ENCODE measurements at regions not wholly inside any gene's neighbourhood (a gene's known extent, or its start where the extent isn't known, plus 50 kb on each side); places are given as distances from the start of the nearest gene placed in this dataset.
"Not testable (repeated sequence)": the region's sequence is repeated elsewhere in the genome, so short reads cannot be mapped to it uniquely, and the experiment has no call there.

- H3K9ac ChIP-seq (ENCODE audit: low read length); H3K4me1 ChIP-seq (ENCODE audit: control insufficient read depth, insufficient read depth, low read depth, low read length); DNase-seq; H2AFZ ChIP-seq (ENCODE audit: low read depth, low read length); H3K27me3 ChIP-seq (ENCODE audit: control insufficient read depth in 1 of 2, insufficient read depth in 1 of 2, low read length in 2 of 2); H2BK120ac ChIP-seq (ENCODE audit: low read depth, low read length); H3K4me2 ChIP-seq (ENCODE audit: low read length, poor library complexity, severe bottlenecking); H3K36me3 ChIP-seq (ENCODE audit: control insufficient read depth in 1 of 2, insufficient read depth in 2 of 2, low read depth in 1 of 2, low read length in 2 of 2); H2BK15ac ChIP-seq (ENCODE audit: low read depth, poor library complexity, severe bottlenecking); H3K79me1 ChIP-seq (replicated peaks; ENCODE audit: low read length, poor library complexity, severe bottlenecking); H3K4me3 ChIP-seq (ENCODE audit: insufficient read depth in 1 of 2, low read depth in 1 of 2, low read length in 2 of 2); H3K14ac ChIP-seq (ENCODE audit: low read length in 2 of 2); H3K9me3 ChIP-seq (ENCODE audit: control insufficient read depth, low read length); H2BK5ac ChIP-seq (ENCODE audit: low read depth, low read length, poor library complexity, severe bottlenecking); H3K27ac ChIP-seq (ENCODE audit: low read length, poor library complexity, severe bottlenecking); H3K4ac ChIP-seq (ENCODE audit: low read depth in 1 of 2, low read length in 2 of 2); H3K23ac ChIP-seq (ENCODE audit: low read length in 2 of 2); H4K8ac ChIP-seq (ENCODE audit: low read length); H2BK12ac ChIP-seq (ENCODE audit: low read length in 2 of 2); H2AK5ac ChIP-seq (ENCODE audit: low read length, severe bottlenecking); H4K91ac ChIP-seq (ENCODE audit: low read length); H3K18ac ChIP-seq (ENCODE audit: low read depth in 1 of 2, low read length in 2 of 2): not testable (repeated sequence)
- WGBS: 84% methylated on average over 2 of the region's 2 CpGs
Observed at GRCh38 chr2:190140474-190140873, 77.9 kb upstream of the MSTN start.

- Histone ChIP-seq H3K27ac (ENCODE audit: low read length, poor library complexity, severe bottlenecking) (no peak overlapping the region), H2BK12ac (ENCODE audit: low read length in 2 of 2) (no peak overlapping the region), H3K9me3 (ENCODE audit: control insufficient read depth, low read length) (no peaks in the 10 kb centered on the region), H4K8ac (ENCODE audit: low read length) (no peak overlapping the region), H3K4me1 (ENCODE audit: control insufficient read depth, insufficient read depth, low read depth, low read length) (no peaks in the 10 kb centered on the region), H2AFZ (ENCODE audit: low read depth, low read length) (no peak overlapping the region), H3K14ac (ENCODE audit: low read length in 2 of 2) (no peak overlapping the region), H3K18ac (ENCODE audit: low read depth in 1 of 2, low read length in 2 of 2) (no peak overlapping the region), H3K9ac (ENCODE audit: low read length) (no peak overlapping the region), H3K23ac (ENCODE audit: low read length in 2 of 2) (no peak overlapping the region), H3K79me1 (replicated peaks; ENCODE audit: low read length, poor library complexity, severe bottlenecking) (no peaks in the 10 kb centered on the region), H3K27me3 (ENCODE audit: control insufficient read depth in 1 of 2, insufficient read depth in 1 of 2, low read length in 2 of 2) (no peaks in the 10 kb centered on the region), H3K4ac (ENCODE audit: low read depth in 1 of 2, low read length in 2 of 2) (no peak overlapping the region), H3K36me3 (ENCODE audit: control insufficient read depth in 1 of 2, insufficient read depth in 2 of 2, low read depth in 1 of 2, low read length in 2 of 2) (no peaks in the 10 kb centered on the region), H2BK120ac (ENCODE audit: low read depth, low read length) (no peak overlapping the region), H3K4me2 (ENCODE audit: low read length, poor library complexity, severe bottlenecking) (no peak overlapping the region), H2BK15ac (ENCODE audit: low read depth, poor library complexity, severe bottlenecking) (no peak overlapping the region), H2BK5ac (ENCODE audit: low read depth, low read length, poor library complexity, severe bottlenecking) (no peak overlapping the region), H2AK5ac (ENCODE audit: low read length, severe bottlenecking) (no peak overlapping the region), H3K4me3 (ENCODE audit: insufficient read depth in 1 of 2, low read depth in 1 of 2, low read length in 2 of 2) (no peak overlapping the region), H4K91ac (ENCODE audit: low read length) (no peak overlapping the region)
- no CpG with 5 or more reads among the region's 1 CpG for WGBS
- DNase-seq: no peak
Observed at GRCh38 chr2:190139371-190139770, 76.8 kb upstream of the MSTN start.

GRCh38 chr2:190138032-190138431 lies 75.5 kb upstream of the MSTN start:
- 94% methylated on average over 1 of the region's 1 CpG for WGBS
- no peak overlapping the region for H3K9ac ChIP-seq (ENCODE audit: low read length)
- no peak overlapping the region for H2BK5ac ChIP-seq (ENCODE audit: low read depth, low read length, poor library complexity, severe bottlenecking)
- no peaks in the 10 kb centered on the region for H3K36me3 ChIP-seq (ENCODE audit: control insufficient read depth in 1 of 2, insufficient read depth in 2 of 2, low read depth in 1 of 2, low read length in 2 of 2)
- H2BK120ac ChIP-seq (ENCODE audit: low read depth, low read length): no peak overlapping the region
- DNase-seq: no peak
- no peak overlapping the region for H3K4me2 ChIP-seq (ENCODE audit: low read length, poor library complexity, severe bottlenecking)
- no peak overlapping the region for H4K8ac ChIP-seq (ENCODE audit: low read length)
- H2AK5ac ChIP-seq (ENCODE audit: low read length, severe bottlenecking): no peak overlapping the region
- H2AFZ ChIP-seq (ENCODE audit: low read depth, low read length): no peak overlapping the region
- no peak overlapping the region for H3K4ac ChIP-seq (ENCODE audit: low read depth in 1 of 2, low read length in 2 of 2)
- H3K27ac ChIP-seq (ENCODE audit: low read length, poor library complexity, severe bottlenecking): no peak overlapping the region
- no peaks in the 10 kb centered on the region for H3K79me1 ChIP-seq (replicated peaks; ENCODE audit: low read length, poor library complexity, severe bottlenecking)
- no peak overlapping the region for H2BK15ac ChIP-seq (ENCODE audit: low read depth, poor library complexity, severe bottlenecking)
- no peak overlapping the region for H2BK12ac ChIP-seq (ENCODE audit: low read length in 2 of 2)
- H3K27me3 ChIP-seq (ENCODE audit: control insufficient read depth in 1 of 2, insufficient read depth in 1 of 2, low read length in 2 of 2): no peaks in the 10 kb centered on the region
- no peak overlapping the region for H3K23ac ChIP-seq (ENCODE audit: low read length in 2 of 2)
- no peak overlapping the region for H3K18ac ChIP-seq (ENCODE audit: low read depth in 1 of 2, low read length in 2 of 2)
- H4K91ac ChIP-seq (ENCODE audit: low read length): no peak overlapping the region
- no peak overlapping the region for H3K4me3 ChIP-seq (ENCODE audit: insufficient read depth in 1 of 2, low read depth in 1 of 2, low read length in 2 of 2)
- no peak overlapping the region for H3K14ac ChIP-seq (ENCODE audit: low read length in 2 of 2)
- H3K4me1 ChIP-seq (ENCODE audit: control insufficient read depth, insufficient read depth, low read depth, low read length): no peaks in the 10 kb centered on the region
- no peaks in the 10 kb centered on the region for H3K9me3 ChIP-seq (ENCODE audit: control insufficient read depth, low read length)

GRCh38 chr2:190137561-190137960 lies 75.0 kb upstream of the MSTN start:
- Histone ChIP-seq H4K8ac (ENCODE audit: low read length) (no peak overlapping the region), H3K14ac (ENCODE audit: low read length in 2 of 2) (no peak overlapping the region), H2BK12ac (ENCODE audit: low read length in 2 of 2) (no peak overlapping the region), H3K4me1 (ENCODE audit: control insufficient read depth, insufficient read depth, low read depth, low read length) (no peaks in the 10 kb centered on the region), H3K9me3 (ENCODE audit: control insufficient read depth, low read length) (no peaks in the 10 kb centered on the region), H4K91ac (ENCODE audit: low read length) (no peak overlapping the region), H2BK15ac (ENCODE audit: low read depth, poor library complexity, severe bottlenecking) (no peak overlapping the region), H2AK5ac (ENCODE audit: low read length, severe bottlenecking) (no peak overlapping the region), H2BK5ac (ENCODE audit: low read depth, low read length, poor library complexity, severe bottlenecking) (no peak overlapping the region), H3K4me3 (ENCODE audit: insufficient read depth in 1 of 2, low read depth in 1 of 2, low read length in 2 of 2) (no peak overlapping the region), H3K27me3 (ENCODE audit: control insufficient read depth in 1 of 2, insufficient read depth in 1 of 2, low read length in 2 of 2) (no peaks in the 10 kb centered on the region), H3K4ac (ENCODE audit: low read depth in 1 of 2, low read length in 2 of 2) (no peak overlapping the region), H3K79me1 (replicated peaks; ENCODE audit: low read length, poor library complexity, severe bottlenecking) (no peaks in the 10 kb centered on the region), H3K23ac (ENCODE audit: low read length in 2 of 2) (no peak overlapping the region), H3K27ac (ENCODE audit: low read length, poor library complexity, severe bottlenecking) (no peak overlapping the region), H2BK120ac (ENCODE audit: low read depth, low read length) (no peak overlapping the region), H2AFZ (ENCODE audit: low read depth, low read length) (no peak overlapping the region), H3K36me3 (ENCODE audit: control insufficient read depth in 1 of 2, insufficient read depth in 2 of 2, low read depth in 1 of 2, low read length in 2 of 2) (no peaks in the 10 kb centered on the region), H3K4me2 (ENCODE audit: low read length, poor library complexity, severe bottlenecking) (no peak overlapping the region), H3K18ac (ENCODE audit: low read depth in 1 of 2, low read length in 2 of 2) (no peak overlapping the region), H3K9ac (ENCODE audit: low read length) (peak overlapping the region; percentile 71)
- DNase-seq: no peak
- 100% methylated on average over 1 of the region's 2 CpGs for WGBS

Measured in mesenchymal stem cell (in vitro differentiated cells and primary cell).